KMS-11 (cell line): ENCODE measurements at regions not wholly inside any gene's neighbourhood (a gene's known extent, or its start where the extent isn't known, plus 50 kb on each side); places are given as distances from the start of the nearest gene placed in this dataset.

Experiments
- H2AFZ ChIP-seq: fragments of 200-600 bp; sonication (generic); 2 replicates; pipeline ENCODE4 v1.6.1; 2016; ENCODE audit warnings: antibody characterized with exemption, mixed run types, low read depth
- H3K27ac ChIP-seq: fragments of 200-600 bp; sonication (generic); 2 replicates; pipeline ENCODE4 v1.6.1; 2016; ENCODE audit warnings: mild to moderate bottlenecking, mixed run types
- H3K27me3 ChIP-seq: fragments of 200-600 bp; sonication (generic); 2 replicates; pipeline ENCODE4 v1.6.1; 2017; ENCODE audit warnings: mild to moderate bottlenecking, low read depth, mixed run types, moderate library complexity; ENCODE audit not compliant: insufficient read depth
- H3K36me3 ChIP-seq: fragments of 200-600 bp; sonication (generic); 2 replicates; pipeline ENCODE4 v1.6.1; 2017; ENCODE audit warnings: mild to moderate bottlenecking, mixed run types; ENCODE audit not compliant: insufficient read depth
- H3K4me1 ChIP-seq: fragments of 200-600 bp; sonication (generic); 2 replicates; pipeline ENCODE4 v1.6.1; 2016; ENCODE audit warnings: mild to moderate bottlenecking, low read depth, mixed run types; ENCODE audit not compliant: poor library complexity, severe bottlenecking
- H3K4me2 ChIP-seq: fragments of 200-600 bp; sonication (generic); 2 replicates; pipeline ENCODE4 v1.7.0; 2016; ENCODE audit warnings: mild to moderate bottlenecking, mixed run types
- H3K4me3 ChIP-seq: fragments of 200-600 bp; sonication (generic); IDR thresholded peaks from 2 replicates; pipeline ENCODE4 v1.6.1; 2017; ENCODE audit warnings: low read depth, low read length, mixed read lengths; ENCODE audit not compliant: insufficient read depth
- H3K79me2 ChIP-seq: fragments of 200-600 bp; sonication (generic); 2 replicates; pipeline ENCODE4 v1.6.1; 2016; ENCODE audit warnings: low read depth, mixed run types; ENCODE audit not compliant: insufficient read depth
- H3K9ac ChIP-seq: fragments of 200-600 bp; sonication (generic); 2 replicates; pipeline ENCODE4 v1.6.1; 2016; ENCODE audit warnings: mild to moderate bottlenecking, mixed run types
- H4K20me1 ChIP-seq: fragments of 200-600 bp; sonication (generic); 2 replicates; pipeline ENCODE4 v1.6.1; 2016; ENCODE audit warnings: mild to moderate bottlenecking, mixed run types; ENCODE audit not compliant: insufficient read depth
- CTCF ChIP-seq: fragments of 200-600 bp; sonication (generic); conservative IDR thresholded peaks from 2 replicates; pipeline ENCODE4 v1.6.1; 2017; ENCODE audit warnings: low read depth, mild to moderate bottlenecking, antibody characterized with exemption, low read length, moderate library complexity, mixed read lengths

DNA sequence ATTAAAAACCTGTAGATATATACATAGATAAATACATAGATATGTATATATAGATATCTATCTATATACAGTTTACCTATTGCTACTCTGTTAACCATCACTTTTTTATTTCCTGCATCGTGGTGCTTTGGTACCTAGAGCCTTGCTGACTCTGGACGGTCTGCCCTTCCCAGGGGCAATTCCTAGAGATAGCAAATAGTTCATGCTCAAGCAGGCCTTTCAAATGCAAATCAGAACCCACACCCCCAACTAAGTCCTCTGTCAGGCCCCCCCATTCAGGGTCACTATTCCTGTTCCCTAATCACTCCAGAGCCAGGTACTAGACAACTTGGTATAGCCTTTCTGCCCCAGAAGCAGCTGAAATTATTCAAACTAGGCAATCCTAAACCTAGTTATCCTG lies 273.5 kb upstream of the ADGRL3 start:
- H3K9ac ChIP-seq = no peak overlapping the region
- H3K27ac ChIP-seq = no peak overlapping the region
- H4K20me1 ChIP-seq = no peaks in the 10 kb centered on the region
- no peak overlapping the region for H2AFZ ChIP-seq
- H3K4me2 ChIP-seq = no peak overlapping the region
- no peak for TF ChIP-seq CTCF
- H3K27me3 ChIP-seq = no peaks in the 10 kb centered on the region
- H3K79me2 ChIP-seq = no peaks in the 10 kb centered on the region
- H3K4me1 ChIP-seq = no peaks in the 10 kb centered on the region
- no peaks in the 10 kb centered on the region for H3K36me3 ChIP-seq
- H3K4me3 ChIP-seq = no peak overlapping the region

GRCh38 chr4:60930866-60931265 lies 269.3 kb upstream of the ADGRL3 start:
- Histone ChIP-seq H3K27me3 (no peaks in the 10 kb centered on the region), H3K27ac (no peak overlapping the region), H3K9ac (no peak overlapping the region), H4K20me1 (no peaks in the 10 kb centered on the region), H3K79me2 (no peaks in the 10 kb centered on the region), H3K36me3 (no peaks in the 10 kb centered on the region), H2AFZ (no peak overlapping the region), H3K4me2 (no peak overlapping the region), H3K4me1 (no peaks in the 10 kb centered on the region), H3K4me3 (no peak overlapping the region)
- TF ChIP-seq CTCF = no peak

GRCh38 chr4:60934566-60935295 lies 265.4 kb upstream of the ADGRL3 start:
- peaks cover 24% of the 10 kb centered on the region for H3K4me1 ChIP-seq
- no peak overlapping the region for H3K27ac ChIP-seq
- H2AFZ ChIP-seq = no peak overlapping the region
- no peak overlapping the region for H3K4me2 ChIP-seq
- no peaks in the 10 kb centered on the region for H3K79me2 ChIP-seq
- H4K20me1 ChIP-seq = no peaks in the 10 kb centered on the region
- H3K9ac ChIP-seq = no peak overlapping the region
- H3K36me3 ChIP-seq = no peaks in the 10 kb centered on the region
- H3K4me3 ChIP-seq = no peak overlapping the region
- H3K27me3 ChIP-seq = no peaks in the 10 kb centered on the region
- no peak for TF ChIP-seq CTCF

- no peaks in the 10 kb centered on the region for H4K20me1 ChIP-seq
- no peak for TF ChIP-seq CTCF
- H3K9ac ChIP-seq = no peak overlapping the region
- H3K27ac ChIP-seq = peak overlapping the region; percentile 47
- H3K27me3 ChIP-seq = no peaks in the 10 kb centered on the region
- H3K4me1 ChIP-seq = peaks cover 27% of the 10 kb centered on the region
- no peak overlapping the region for H3K4me3 ChIP-seq
- peak overlapping the region; percentile 24; the same call in 1 of the 2 replicates for H2AFZ ChIP-seq
- H3K36me3 ChIP-seq = no peaks in the 10 kb centered on the region
- H3K79me2 ChIP-seq = no peaks in the 10 kb centered on the region
- H3K4me2 ChIP-seq = peak overlapping the region; percentile 54
Measured at GRCh38 chr4:60938181-60938580, 261.9 kb upstream of the ADGRL3 start.
